Hepatocyte (in vitro differentiated cells): ENCODE measurements at regions not wholly inside any gene's neighbourhood (a gene's known extent, or its start where the extent isn't known, plus 50 kb on each side); places are given as distances from the start of the nearest gene placed in this dataset.

Source experiments
- EZH2 ChIP-seq: fragments of 200-600 bp; sonication (generic); IDR thresholded peaks from 2 replicates; pipeline ENCODE4 v1.6.1; 2016; ENCODE audit warnings: antibody characterized with exemption, mild to moderate bottlenecking, borderline replicate concordance
- EZH2phosphoT487 ChIP-seq: fragments of 200-600 bp; sonication (generic); IDR thresholded peaks from one replicate; pipeline ENCODE4 v1.6.1; 2018; ENCODE audit warnings: antibody characterized with exemption, mild to moderate bottlenecking, low read depth, moderate library complexity; ENCODE audit not compliant: unreplicated experiment, severe bottlenecking
- TF ChIP-seq, protein P1 (sequence below): fragments of 200-600 bp; sonication (generic); IDR thresholded peaks from 2 replicates; pipeline ENCODE4 v1.5.1; 2016; ENCODE audit warnings: antibody characterized with exemption, mild to moderate bottlenecking; ENCODE audit not compliant: poor library complexity

DNA sequence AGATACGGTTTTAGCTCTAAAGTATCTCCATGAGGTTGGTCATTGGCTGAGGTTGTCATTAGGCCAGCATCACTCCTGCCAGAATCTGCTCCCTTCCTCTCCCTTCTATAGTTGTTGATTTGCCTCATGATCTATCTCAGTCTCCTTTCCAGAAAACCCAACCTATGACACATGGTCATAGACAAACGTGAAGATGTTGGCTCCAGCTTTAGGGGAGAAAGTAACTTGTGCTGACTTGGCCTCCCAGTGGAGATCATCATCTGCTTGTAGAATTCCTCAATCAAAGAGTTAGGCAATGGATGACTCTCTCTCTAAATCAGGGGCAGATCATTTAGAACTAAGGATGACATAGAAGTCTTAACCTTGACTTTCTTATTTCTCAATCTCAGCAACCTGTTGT lies 894.4 kb downstream of the TTLL7 start:
- TF ChIP-seq, protein P1, sequence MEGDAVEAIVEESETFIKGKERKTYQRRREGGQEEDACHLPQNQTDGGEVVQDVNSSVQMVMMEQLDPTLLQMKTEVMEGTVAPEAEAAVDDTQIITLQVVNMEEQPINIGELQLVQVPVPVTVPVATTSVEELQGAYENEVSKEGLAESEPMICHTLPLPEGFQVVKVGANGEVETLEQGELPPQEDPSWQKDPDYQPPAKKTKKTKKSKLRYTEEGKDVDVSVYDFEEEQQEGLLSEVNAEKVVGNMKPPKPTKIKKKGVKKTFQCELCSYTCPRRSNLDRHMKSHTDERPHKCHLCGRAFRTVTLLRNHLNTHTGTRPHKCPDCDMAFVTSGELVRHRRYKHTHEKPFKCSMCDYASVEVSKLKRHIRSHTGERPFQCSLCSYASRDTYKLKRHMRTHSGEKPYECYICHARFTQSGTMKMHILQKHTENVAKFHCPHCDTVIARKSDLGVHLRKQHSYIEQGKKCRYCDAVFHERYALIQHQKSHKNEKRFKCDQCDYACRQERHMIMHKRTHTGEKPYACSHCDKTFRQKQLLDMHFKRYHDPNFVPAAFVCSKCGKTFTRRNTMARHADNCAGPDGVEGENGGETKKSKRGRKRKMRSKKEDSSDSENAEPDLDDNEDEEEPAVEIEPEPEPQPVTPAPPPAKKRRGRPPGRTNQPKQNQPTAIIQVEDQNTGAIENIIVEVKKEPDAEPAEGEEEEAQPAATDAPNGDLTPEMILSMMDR, result no peak
- TF ChIP-seq EZH2, result no peak
- TF ChIP-seq EZH2phosphoT487, result no peak
